ENCODE measurements at regions not wholly inside any gene's neighbourhood (a gene's known extent, or its start where the extent isn't known, plus 50 kb on each side); places are given as distances from the start of the nearest gene placed in this dataset.

GRCh38 chr12:131521326-131521725, 189.6 kb upstream of the SFSWAP start:
- no peak for DNase-seq (ENCODE audit: low spot score)
- Mint-ChIP-seq H3K4me1 (ENCODE audit: unreplicated experiment) (no peaks in the 10 kb centered on the region), H3K27ac (ENCODE audit: unreplicated experiment) (no peak overlapping the region), H3K9me3 (ENCODE audit: unreplicated experiment) (no peaks in the 10 kb centered on the region), H3K27me3 (ENCODE audit: unreplicated experiment) (no peaks in the 10 kb centered on the region), H3K36me3 (ENCODE audit: low read depth, unreplicated experiment) (no peaks in the 10 kb centered on the region), H3K4me3 (ENCODE audit: unreplicated experiment) (no peak overlapping the region)
- TF ChIP-seq CTCF (IDR thresholded peaks at IDR 0.05; ENCODE audit: unreplicated experiment): no peak

DNA sequence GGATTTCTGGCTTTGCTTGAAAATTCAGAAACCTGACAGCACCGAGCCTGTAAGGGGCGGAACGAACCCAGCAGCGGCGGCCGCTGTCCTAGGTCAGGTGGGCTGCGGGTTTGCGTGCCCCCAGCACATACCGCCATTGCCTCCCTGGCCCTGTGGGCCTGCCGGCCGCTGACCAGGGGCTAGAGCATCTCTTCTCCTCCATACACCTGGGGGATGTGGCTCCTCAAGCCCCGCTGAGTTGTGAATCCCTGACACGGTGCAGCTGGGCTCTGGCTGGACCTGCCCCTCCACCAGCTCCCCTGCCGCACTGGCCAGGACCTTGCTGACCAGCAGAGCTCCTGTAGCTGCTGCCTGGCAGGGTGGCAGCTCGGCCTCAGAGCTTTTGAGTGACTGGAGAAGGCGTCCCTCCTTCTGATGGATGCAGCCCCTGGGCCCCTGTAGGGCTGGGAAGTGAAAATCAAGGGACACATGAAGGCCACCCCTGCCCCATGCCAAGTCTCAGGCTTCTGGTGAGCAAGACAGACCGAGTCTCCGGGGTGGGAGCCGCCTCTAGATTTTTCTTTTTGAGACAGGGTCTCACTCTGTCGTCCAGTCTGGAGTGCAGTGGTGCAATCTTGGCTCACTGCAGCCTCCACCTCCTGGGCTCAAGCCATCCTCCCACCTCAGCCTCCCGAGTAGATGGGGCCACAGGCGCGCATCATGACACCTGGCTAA, 184.9 kb upstream of the SFSWAP start:
- Mint-ChIP-seq H3K27me3 (ENCODE audit: unreplicated experiment) (no peaks in the 10 kb centered on the region), H3K9me3 (ENCODE audit: unreplicated experiment) (no peaks in the 10 kb centered on the region), H3K4me1 (ENCODE audit: unreplicated experiment) (no peaks in the 10 kb centered on the region), H3K4me3 (ENCODE audit: unreplicated experiment) (no peak overlapping the region), H3K27ac (ENCODE audit: unreplicated experiment) (no peak overlapping the region), H3K36me3 (ENCODE audit: low read depth, unreplicated experiment) (no peaks in the 10 kb centered on the region)
- TF ChIP-seq CTCF (IDR thresholded peaks at IDR 0.05; ENCODE audit: unreplicated experiment): no peak
- DNase-seq (ENCODE audit: low spot score): no peak

GRCh38 chr12:131527092-131527491, 183.8 kb upstream of the SFSWAP start:
- no peak for DNase-seq (ENCODE audit: low spot score)
- H3K36me3 Mint-ChIP-seq (ENCODE audit: low read depth, unreplicated experiment): no peaks in the 10 kb centered on the region
- no peak for TF ChIP-seq CTCF (IDR thresholded peaks at IDR 0.05; ENCODE audit: unreplicated experiment)
- H3K27me3 Mint-ChIP-seq (ENCODE audit: unreplicated experiment): no peaks in the 10 kb centered on the region
- no peaks in the 10 kb centered on the region for H3K4me1 Mint-ChIP-seq (ENCODE audit: unreplicated experiment)
- H3K27ac Mint-ChIP-seq (ENCODE audit: unreplicated experiment): no peak overlapping the region
- no peak overlapping the region for H3K4me3 Mint-ChIP-seq (ENCODE audit: unreplicated experiment)
- no peaks in the 10 kb centered on the region for H3K9me3 Mint-ChIP-seq (ENCODE audit: unreplicated experiment)

DNA sequence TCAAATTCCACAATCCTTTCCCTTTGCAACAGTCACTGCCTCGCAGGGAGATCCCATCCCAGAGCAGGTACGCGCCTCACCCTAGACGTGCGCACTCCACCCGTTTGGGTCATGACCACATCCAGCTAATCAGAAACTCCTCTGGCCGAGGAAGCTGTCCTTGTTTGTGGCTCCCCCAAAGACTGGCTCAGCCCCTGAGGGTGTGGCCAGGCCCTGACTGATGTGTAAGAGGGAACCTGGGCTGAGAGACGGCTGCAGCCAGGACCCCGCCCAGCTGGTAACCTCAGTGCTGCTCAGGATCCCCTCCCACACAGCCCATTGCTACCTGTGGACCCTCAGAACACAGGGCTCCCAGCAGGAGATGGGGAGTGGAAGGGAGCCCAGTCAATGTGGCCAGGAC, 183.2 kb upstream of the SFSWAP start:
- Mint-ChIP-seq H3K9me3 (ENCODE audit: unreplicated experiment) (no peaks in the 10 kb centered on the region), H3K27ac (ENCODE audit: unreplicated experiment) (no peak overlapping the region), H3K4me1 (ENCODE audit: unreplicated experiment) (no peaks in the 10 kb centered on the region), H3K4me3 (ENCODE audit: unreplicated experiment) (no peak overlapping the region), H3K36me3 (ENCODE audit: low read depth, unreplicated experiment) (no peaks in the 10 kb centered on the region), H3K27me3 (ENCODE audit: unreplicated experiment) (no peaks in the 10 kb centered on the region)
- DNase-seq (ENCODE audit: low spot score): no peak
- no peak for TF ChIP-seq CTCF (IDR thresholded peaks at IDR 0.05; ENCODE audit: unreplicated experiment)

DNA sequence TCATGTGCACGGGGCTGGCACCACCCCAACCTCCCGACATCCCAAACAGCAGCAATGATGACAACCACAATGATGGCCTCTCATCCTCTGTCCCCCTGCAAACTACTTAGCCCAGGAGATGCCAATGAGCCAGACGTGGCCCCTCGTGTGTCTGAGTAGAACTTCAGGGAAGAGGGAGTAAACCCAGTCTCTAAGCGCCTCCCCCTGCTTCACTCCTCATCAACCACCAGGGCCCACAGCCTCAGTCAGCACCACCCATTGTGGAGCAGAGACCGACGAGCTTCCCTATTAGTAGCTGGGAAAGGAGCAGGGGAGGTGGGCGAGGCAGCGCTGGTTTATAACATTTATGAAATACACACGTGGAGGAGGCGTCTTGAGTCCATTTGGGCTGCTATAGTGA, 182.7 kb upstream of the SFSWAP start:
- Mint-ChIP-seq H3K4me3 (ENCODE audit: unreplicated experiment) (no peak overlapping the region), H3K4me1 (ENCODE audit: unreplicated experiment) (no peaks in the 10 kb centered on the region), H3K36me3 (ENCODE audit: low read depth, unreplicated experiment) (no peaks in the 10 kb centered on the region), H3K27ac (ENCODE audit: unreplicated experiment) (no peak overlapping the region), H3K27me3 (ENCODE audit: unreplicated experiment) (no peaks in the 10 kb centered on the region), H3K9me3 (ENCODE audit: unreplicated experiment) (no peaks in the 10 kb centered on the region)
- no peak for TF ChIP-seq CTCF (IDR thresholded peaks at IDR 0.05; ENCODE audit: unreplicated experiment)
- DNase-seq (ENCODE audit: low spot score): no peak
